ENCODE measurements at regions not wholly inside any gene's neighbourhood (a gene's known extent, or its start where the extent isn't known, plus 50 kb on each side); places are given as distances from the start of the nearest gene placed in this dataset.

- TF ChIP-seq EP300 (conservative IDR thresholded peaks at IDR 0.05; ENCODE audit: poor library complexity, severe bottlenecking) (no peak), EZH2 (IDR thresholded peaks at IDR 0.05; ENCODE audit: borderline replicate concordance, insufficient read depth, low read length, poor library complexity, severe bottlenecking) (no peak), POLR2AphosphoS5 (IDR thresholded peaks at IDR 0.05) (no peak), MXI1 (conservative IDR thresholded peaks at IDR 0.05; ENCODE audit: poor library complexity, severe bottlenecking) (no peak), SMC3 (conservative IDR thresholded peaks at IDR 0.05; ENCODE audit: poor library complexity) (no peak), RAD21 (conservative IDR thresholded peaks at IDR 0.05) (no peak)
- TF ChIP-seq, protein P1, sequence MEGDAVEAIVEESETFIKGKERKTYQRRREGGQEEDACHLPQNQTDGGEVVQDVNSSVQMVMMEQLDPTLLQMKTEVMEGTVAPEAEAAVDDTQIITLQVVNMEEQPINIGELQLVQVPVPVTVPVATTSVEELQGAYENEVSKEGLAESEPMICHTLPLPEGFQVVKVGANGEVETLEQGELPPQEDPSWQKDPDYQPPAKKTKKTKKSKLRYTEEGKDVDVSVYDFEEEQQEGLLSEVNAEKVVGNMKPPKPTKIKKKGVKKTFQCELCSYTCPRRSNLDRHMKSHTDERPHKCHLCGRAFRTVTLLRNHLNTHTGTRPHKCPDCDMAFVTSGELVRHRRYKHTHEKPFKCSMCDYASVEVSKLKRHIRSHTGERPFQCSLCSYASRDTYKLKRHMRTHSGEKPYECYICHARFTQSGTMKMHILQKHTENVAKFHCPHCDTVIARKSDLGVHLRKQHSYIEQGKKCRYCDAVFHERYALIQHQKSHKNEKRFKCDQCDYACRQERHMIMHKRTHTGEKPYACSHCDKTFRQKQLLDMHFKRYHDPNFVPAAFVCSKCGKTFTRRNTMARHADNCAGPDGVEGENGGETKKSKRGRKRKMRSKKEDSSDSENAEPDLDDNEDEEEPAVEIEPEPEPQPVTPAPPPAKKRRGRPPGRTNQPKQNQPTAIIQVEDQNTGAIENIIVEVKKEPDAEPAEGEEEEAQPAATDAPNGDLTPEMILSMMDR (IDR thresholded peaks at IDR 0.05; ENCODE audit: poor library complexity, severe bottlenecking): no peak
- TF ChIP-seq, protein P2, sequence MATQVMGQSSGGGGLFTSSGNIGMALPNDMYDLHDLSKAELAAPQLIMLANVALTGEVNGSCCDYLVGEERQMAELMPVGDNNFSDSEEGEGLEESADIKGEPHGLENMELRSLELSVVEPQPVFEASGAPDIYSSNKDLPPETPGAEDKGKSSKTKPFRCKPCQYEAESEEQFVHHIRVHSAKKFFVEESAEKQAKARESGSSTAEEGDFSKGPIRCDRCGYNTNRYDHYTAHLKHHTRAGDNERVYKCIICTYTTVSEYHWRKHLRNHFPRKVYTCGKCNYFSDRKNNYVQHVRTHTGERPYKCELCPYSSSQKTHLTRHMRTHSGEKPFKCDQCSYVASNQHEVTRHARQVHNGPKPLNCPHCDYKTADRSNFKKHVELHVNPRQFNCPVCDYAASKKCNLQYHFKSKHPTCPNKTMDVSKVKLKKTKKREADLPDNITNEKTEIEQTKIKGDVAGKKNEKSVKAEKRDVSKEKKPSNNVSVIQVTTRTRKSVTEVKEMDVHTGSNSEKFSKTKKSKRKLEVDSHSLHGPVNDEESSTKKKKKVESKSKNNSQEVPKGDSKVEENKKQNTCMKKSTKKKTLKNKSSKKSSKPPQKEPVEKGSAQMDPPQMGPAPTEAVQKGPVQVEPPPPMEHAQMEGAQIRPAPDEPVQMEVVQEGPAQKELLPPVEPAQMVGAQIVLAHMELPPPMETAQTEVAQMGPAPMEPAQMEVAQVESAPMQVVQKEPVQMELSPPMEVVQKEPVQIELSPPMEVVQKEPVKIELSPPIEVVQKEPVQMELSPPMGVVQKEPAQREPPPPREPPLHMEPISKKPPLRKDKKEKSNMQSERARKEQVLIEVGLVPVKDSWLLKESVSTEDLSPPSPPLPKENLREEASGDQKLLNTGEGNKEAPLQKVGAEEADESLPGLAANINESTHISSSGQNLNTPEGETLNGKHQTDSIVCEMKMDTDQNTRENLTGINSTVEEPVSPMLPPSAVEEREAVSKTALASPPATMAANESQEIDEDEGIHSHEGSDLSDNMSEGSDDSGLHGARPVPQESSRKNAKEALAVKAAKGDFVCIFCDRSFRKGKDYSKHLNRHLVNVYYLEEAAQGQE (IDR thresholded peaks at IDR 0.05; ENCODE audit: borderline replicate concordance): no peak
These were observed 122.3 kb upstream of the RFLNA start for GRCh38 chr12:124172636-124173035.

Data from neural cell (in vitro differentiated cells).